ENCODE measurements at regions not wholly inside any gene's neighbourhood (a gene's known extent, or its start where the extent isn't known, plus 50 kb on each side); places are given as distances from the start of the nearest gene placed in this dataset.
A peak's percentile ranks its signal among the peaks of the same experiment; 100 is the strongest.

DNA sequence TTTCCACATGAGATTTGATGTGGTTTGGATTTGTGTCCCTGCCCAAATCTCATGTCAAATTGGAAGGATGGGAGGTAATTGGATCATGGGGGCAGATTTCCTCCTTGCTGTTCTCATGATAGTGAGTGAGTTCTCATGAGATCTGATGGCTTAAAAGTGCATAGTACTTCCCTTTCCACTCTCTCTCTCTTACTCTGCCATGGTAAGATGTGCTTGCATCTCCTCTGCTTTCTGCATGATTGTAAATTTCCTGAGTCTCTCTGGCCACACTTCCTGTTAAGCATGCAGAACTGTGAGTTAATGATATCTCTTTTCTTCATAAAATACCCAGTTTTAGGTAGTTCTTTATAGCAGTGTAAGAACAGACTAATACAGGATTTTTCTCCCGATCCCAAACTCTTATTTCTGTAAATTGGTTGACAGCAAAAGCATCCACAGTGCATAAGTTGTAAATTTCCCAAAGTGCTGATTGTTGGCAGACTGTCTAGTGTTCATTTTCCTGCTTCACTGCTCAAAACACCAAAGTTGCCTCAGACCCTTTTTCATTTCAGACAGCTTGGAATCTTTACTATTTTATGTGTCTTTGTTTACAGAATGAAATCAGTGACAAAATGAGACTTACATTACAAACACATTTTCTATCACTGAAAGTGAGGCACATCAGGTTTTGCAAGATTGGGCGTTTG, 86.6 kb downstream of the TMSB4Y start:
- TF ChIP-seq ZNF396 (CRISPR knock-in tag; IDR thresholded peaks at IDR 0.05; ENCODE audit: borderline replicate concordance), result no peak
- TF ChIP-seq ZNF423 (CRISPR knock-in tag; IDR thresholded peaks at IDR 0.05), result no peak
- TF ChIP-seq, protein P1, sequence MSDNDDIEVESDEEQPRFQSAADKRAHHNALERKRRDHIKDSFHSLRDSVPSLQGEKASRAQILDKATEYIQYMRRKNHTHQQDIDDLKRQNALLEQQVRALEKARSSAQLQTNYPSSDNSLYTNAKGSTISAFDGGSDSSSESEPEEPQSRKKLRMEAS (CRISPR knock-in tag; IDR thresholded peaks at IDR 0.05), result no peak
- TF ChIP-seq, protein P2, sequence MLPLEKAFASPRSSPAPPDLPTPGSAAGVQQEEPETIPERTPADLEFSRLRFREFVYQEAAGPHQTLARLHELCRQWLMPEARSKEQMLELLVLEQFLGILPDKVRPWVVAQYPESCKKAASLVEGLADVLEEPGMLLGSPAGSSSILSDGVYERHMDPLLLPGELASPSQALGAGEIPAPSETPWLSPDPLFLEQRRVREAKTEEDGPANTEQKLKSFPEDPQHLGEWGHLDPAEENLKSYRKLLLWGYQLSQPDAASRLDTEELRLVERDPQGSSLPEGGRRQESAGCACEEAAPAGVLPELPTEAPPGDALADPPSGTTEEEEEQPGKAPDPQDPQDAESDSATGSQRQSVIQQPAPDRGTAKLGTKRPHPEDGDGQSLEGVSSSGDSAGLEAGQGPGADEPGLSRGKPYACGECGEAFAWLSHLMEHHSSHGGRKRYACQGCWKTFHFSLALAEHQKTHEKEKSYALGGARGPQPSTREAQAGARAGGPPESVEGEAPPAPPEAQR (CRISPR knock-in tag; IDR thresholded peaks at IDR 0.05), result no peak
- no peak for TF ChIP-seq SP1 (CRISPR knock-in tag; conservative IDR thresholded peaks at IDR 0.05)
- TF ChIP-seq ZNF138 (CRISPR knock-in tag; conservative IDR thresholded peaks at IDR 0.05), result no peak
- no peak for TF ChIP-seq NR3C1 (CRISPR knock-in tag; conservative IDR thresholded peaks at IDR 0.05; ENCODE audit: low read depth)
- TF ChIP-seq RELA (CRISPR knock-in tag; IDR thresholded peaks at IDR 0.05; ENCODE audit: borderline replicate concordance), result no peak
- TF ChIP-seq, protein P3, sequence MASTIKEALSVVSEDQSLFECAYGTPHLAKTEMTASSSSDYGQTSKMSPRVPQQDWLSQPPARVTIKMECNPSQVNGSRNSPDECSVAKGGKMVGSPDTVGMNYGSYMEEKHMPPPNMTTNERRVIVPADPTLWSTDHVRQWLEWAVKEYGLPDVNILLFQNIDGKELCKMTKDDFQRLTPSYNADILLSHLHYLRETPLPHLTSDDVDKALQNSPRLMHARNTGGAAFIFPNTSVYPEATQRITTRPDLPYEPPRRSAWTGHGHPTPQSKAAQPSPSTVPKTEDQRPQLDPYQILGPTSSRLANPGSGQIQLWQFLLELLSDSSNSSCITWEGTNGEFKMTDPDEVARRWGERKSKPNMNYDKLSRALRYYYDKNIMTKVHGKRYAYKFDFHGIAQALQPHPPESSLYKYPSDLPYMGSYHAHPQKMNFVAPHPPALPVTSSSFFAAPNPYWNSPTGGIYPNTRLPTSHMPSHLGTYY (CRISPR knock-in tag; IDR thresholded peaks at IDR 0.05), result no peak
- TF ChIP-seq ETV6 (CRISPR knock-in tag; IDR thresholded peaks at IDR 0.05), result no peak
- TF ChIP-seq, protein P4, sequence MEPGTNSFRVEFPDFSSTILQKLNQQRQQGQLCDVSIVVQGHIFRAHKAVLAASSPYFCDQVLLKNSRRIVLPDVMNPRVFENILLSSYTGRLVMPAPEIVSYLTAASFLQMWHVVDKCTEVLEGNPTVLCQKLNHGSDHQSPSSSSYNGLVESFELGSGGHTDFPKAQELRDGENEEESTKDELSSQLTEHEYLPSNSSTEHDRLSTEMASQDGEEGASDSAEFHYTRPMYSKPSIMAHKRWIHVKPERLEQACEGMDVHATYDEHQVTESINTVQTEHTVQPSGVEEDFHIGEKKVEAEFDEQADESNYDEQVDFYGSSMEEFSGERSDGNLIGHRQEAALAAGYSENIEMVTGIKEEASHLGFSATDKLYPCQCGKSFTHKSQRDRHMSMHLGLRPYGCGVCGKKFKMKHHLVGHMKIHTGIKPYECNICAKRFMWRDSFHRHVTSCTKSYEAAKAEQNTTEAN (CRISPR knock-in tag; IDR thresholded peaks at IDR 0.05), result no peak
- no peak for TF ChIP-seq GTF2I (CRISPR knock-in tag; conservative IDR thresholded peaks at IDR 0.05)
- TF ChIP-seq, protein P5, sequence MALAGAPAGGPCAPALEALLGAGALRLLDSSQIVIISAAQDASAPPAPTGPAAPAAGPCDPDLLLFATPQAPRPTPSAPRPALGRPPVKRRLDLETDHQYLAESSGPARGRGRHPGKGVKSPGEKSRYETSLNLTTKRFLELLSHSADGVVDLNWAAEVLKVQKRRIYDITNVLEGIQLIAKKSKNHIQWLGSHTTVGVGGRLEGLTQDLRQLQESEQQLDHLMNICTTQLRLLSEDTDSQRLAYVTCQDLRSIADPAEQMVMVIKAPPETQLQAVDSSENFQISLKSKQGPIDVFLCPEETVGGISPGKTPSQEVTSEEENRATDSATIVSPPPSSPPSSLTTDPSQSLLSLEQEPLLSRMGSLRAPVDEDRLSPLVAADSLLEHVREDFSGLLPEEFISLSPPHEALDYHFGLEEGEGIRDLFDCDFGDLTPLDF (CRISPR knock-in tag; IDR thresholded peaks at IDR 0.05), result no peak
- TF ChIP-seq EMX1 (CRISPR knock-in tag; IDR thresholded peaks at IDR 0.05), result no peak
- Mint-ChIP-seq H3K4me3 (no peak overlapping the region), H3K27me3 (ENCODE audit: low read depth) (no peaks in the 10 kb centered on the region), H3K4me1 (peaks cover 22% of the 10 kb centered on the region), H3K36me3 (peaks cover 37% of the 10 kb centered on the region), H3K9me3 (peaks cover 12% of the 10 kb centered on the region), H3K27ac (peak overlapping the region; percentile 84)
- POLR2A ChIA-PET, result no interaction called here
- no peak for ATAC-seq
- no peak for DNase-seq (ENCODE audit: low spot score)
- CTCF ChIA-PET, result no interaction called here

DNA sequence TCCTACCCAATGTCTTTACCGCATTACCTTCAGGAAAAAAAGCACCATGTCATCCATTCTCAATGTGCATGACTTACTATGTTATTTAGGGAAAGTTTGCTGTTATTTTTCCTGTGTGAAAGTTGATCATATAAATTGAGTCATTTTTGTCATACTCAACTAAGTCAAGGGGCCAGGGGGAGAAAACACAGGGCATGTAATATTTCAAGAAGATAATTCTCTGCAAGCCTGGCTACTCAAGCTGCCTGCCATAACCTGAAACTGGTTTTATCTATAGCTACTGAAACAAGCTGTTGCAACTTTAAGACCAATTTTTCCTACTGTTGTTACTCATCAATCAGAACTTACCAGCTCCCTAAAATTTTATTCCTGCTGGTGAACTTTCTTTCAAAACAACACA, 91.4 kb downstream of the TMSB4Y start:
- POLR2A ChIA-PET, result no interaction called here
- Mint-ChIP-seq H3K27me3 (ENCODE audit: low read depth) (no peaks in the 10 kb centered on the region), H3K27ac (no peak overlapping the region), H3K4me3 (no peak overlapping the region), H3K36me3 (peaks cover 15% of the 10 kb centered on the region; the same call in 1 of the 2 replicates), H3K4me1 (peaks cover 26% of the 10 kb centered on the region), H3K9me3 (no peaks in the 10 kb centered on the region)
- DNase-seq (ENCODE audit: low spot score) (no peak), ATAC-seq (no peak)
- CTCF ChIA-PET, result no interaction called here
- TF ChIP-seq, protein P6, sequence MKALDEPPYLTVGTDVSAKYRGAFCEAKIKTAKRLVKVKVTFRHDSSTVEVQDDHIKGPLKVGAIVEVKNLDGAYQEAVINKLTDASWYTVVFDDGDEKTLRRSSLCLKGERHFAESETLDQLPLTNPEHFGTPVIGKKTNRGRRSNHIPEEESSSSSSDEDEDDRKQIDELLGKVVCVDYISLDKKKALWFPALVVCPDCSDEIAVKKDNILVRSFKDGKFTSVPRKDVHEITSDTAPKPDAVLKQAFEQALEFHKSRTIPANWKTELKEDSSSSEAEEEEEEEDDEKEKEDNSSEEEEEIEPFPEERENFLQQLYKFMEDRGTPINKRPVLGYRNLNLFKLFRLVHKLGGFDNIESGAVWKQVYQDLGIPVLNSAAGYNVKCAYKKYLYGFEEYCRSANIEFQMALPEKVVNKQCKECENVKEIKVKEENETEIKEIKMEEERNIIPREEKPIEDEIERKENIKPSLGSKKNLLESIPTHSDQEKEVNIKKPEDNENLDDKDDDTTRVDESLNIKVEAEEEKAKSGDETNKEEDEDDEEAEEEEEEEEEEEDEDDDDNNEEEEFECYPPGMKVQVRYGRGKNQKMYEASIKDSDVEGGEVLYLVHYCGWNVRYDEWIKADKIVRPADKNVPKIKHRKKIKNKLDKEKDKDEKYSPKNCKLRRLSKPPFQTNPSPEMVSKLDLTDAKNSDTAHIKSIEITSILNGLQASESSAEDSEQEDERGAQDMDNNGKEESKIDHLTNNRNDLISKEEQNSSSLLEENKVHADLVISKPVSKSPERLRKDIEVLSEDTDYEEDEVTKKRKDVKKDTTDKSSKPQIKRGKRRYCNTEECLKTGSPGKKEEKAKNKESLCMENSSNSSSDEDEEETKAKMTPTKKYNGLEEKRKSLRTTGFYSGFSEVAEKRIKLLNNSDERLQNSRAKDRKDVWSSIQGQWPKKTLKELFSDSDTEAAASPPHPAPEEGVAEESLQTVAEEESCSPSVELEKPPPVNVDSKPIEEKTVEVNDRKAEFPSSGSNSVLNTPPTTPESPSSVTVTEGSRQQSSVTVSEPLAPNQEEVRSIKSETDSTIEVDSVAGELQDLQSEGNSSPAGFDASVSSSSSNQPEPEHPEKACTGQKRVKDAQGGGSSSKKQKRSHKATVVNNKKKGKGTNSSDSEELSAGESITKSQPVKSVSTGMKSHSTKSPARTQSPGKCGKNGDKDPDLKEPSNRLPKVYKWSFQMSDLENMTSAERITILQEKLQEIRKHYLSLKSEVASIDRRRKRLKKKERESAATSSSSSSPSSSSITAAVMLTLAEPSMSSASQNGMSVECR (CRISPR knock-in tag; IDR thresholded peaks at IDR 0.05; ENCODE audit: borderline replicate concordance), result no peak
- TF ChIP-seq ZNF671 (CRISPR knock-in tag; IDR thresholded peaks at IDR 0.05), result no peak
- no peak for TF ChIP-seq NFE2L1 (CRISPR knock-in tag; IDR thresholded peaks at IDR 0.05)
- TF ChIP-seq CBFB (CRISPR knock-in tag; IDR thresholded peaks at IDR 0.05; ENCODE audit: low read depth), result no peak
- TF ChIP-seq GRHL2 (CRISPR knock-in tag; IDR thresholded peaks at IDR 0.05; ENCODE audit: insufficient replicate concordance, severe bottlenecking), result no peak
- TF ChIP-seq ZNF232 (CRISPR knock-in tag; IDR thresholded peaks at IDR 0.05), result no peak
- no peak for TF ChIP-seq NFATC4 (CRISPR knock-in tag; IDR thresholded peaks at IDR 0.05)
- TF ChIP-seq, protein P7, sequence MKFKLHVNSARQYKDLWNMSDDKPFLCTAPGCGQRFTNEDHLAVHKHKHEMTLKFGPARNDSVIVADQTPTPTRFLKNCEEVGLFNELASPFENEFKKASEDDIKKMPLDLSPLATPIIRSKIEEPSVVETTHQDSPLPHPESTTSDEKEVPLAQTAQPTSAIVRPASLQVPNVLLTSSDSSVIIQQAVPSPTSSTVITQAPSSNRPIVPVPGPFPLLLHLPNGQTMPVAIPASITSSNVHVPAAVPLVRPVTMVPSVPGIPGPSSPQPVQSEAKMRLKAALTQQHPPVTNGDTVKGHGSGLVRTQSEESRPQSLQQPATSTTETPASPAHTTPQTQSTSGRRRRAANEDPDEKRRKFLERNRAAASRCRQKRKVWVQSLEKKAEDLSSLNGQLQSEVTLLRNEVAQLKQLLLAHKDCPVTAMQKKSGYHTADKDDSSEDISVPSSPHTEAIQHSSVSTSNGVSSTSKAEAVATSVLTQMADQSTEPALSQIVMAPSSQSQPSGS (CRISPR knock-in tag; IDR thresholded peaks at IDR 0.05; ENCODE audit: borderline replicate concordance, low read depth), result no peak
- TF ChIP-seq ETV6 (CRISPR knock-in tag; IDR thresholded peaks at IDR 0.05), result no peak
- TF ChIP-seq, protein P8, sequence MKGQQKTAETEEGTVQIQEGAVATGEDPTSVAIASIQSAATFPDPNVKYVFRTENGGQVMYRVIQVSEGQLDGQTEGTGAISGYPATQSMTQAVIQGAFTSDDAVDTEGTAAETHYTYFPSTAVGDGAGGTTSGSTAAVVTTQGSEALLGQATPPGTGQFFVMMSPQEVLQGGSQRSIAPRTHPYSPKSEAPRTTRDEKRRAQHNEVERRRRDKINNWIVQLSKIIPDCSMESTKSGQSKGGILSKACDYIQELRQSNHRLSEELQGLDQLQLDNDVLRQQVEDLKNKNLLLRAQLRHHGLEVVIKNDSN (CRISPR knock-in tag; IDR thresholded peaks at IDR 0.05), result no peak
- TF ChIP-seq MXD4 (CRISPR knock-in tag; IDR thresholded peaks at IDR 0.05; ENCODE audit: borderline replicate concordance), result no peak
- no peak for TF ChIP-seq PRRX2 (CRISPR knock-in tag; IDR thresholded peaks at IDR 0.05)

All from WTC11 (cell line).